Thyroid gland (tissue), 4 donors: ENCODE measurements at regions not wholly inside any gene's neighbourhood (a gene's known extent, or its start where the extent isn't known, plus 50 kb on each side); places are given as distances from the start of the nearest gene placed in this dataset.

ENCODE experiments used
- CTCF ChIP-seq, 6 experiments: fragments of 200-600 bp in 3 of 6; fragments of 450-650 bp in 3 of 6; sonication (generic) in 3 of 6; IDR thresholded peaks; one replicate each; pipeline ENCODE4 v1.5.1; 2016 to 2019; ENCODE audit warnings: antibody characterized with exemption in 6 of 6, mild to moderate bottlenecking in 2 of 6, inconsistent platforms in 1 of 6, moderate library complexity in 1 of 6
- POLR2A ChIP-seq, 2 donors: fragments of 450-650 bp; IDR thresholded peaks; one replicate each; pipeline ENCODE4 v1.6.1; 2017; ENCODE audit warnings: antibody characterized with exemption in 2 of 2, mild to moderate bottlenecking in 2 of 2, moderate library complexity in 1 of 2

DNA sequence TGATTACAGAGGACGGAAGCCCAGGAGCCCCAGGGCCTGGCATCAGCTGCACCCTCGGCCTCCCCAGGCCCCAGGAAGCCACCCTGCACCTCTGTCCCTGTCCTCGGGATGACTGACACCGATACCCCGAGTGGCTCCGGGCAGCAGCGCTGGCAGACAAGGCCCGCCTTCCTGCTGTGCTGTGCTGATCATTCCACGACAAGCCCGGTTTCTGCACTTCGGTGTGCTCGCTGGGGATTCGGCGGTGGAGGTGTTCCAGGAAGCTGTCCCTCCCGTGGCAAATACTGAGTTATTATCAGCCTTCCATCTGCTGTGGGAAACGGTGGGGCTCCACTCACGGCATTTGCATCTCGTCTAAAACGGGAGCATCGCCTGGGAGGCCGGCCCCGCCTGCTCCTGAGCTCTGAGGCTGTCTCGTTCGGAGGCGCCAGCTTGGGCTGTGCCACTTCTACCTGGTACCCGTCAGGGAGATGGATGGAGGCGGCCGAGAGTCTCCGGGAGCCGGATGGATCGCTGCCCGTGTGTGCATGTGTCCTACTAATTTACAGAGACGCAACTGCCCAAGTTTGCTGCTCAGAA is 506.1 kb downstream of the BRD1 start:
- TF ChIP-seq CTCF (IDR thresholded peaks at IDR 0.05) (no peak), POLR2A (IDR thresholded peaks at IDR 0.05) (no peak)
